ENCODE measurements at regions not wholly inside any gene's neighbourhood (a gene's known extent, or its start where the extent isn't known, plus 50 kb on each side); places are given as distances from the start of the nearest gene placed in this dataset.

GRCh38 chr9:16158093-16158492 lies 605.2 kb downstream of the CCDC171 start:
- no peak for DNase-seq

GRCh38 chr9:16161483-16161882 lies 608.6 kb downstream of the CCDC171 start:
- DNase-seq, result no peak

GRCh38 chr9:16170119-16170518 lies 617.3 kb downstream of the CCDC171 start:
- DNase-seq, result no peak

- DNase-seq, result no peak
These were observed 619.1 kb downstream of the CCDC171 start for GRCh38 chr9:16171911-16172310.

GRCh38 chr9:16172796-16173195 lies 620.0 kb downstream of the CCDC171 start:
- DNase-seq, result no peak

- DNase-seq, result no peak
These were observed 622.1 kb downstream of the CCDC171 start for GRCh38 chr9:16174915-16175314.

- DNase-seq, result no peak
These were observed 622.6 kb downstream of the CCDC171 start for GRCh38 chr9:16175461-16175860.

GRCh38 chr9:16178294-16178693 lies 625.5 kb downstream of the CCDC171 start:
- DNase-seq, result no peak

- no peak for DNase-seq
These were observed 626.7 kb downstream of the CCDC171 start for GRCh38 chr9:16179566-16179965.

- no peak for DNase-seq
These were observed 627.2 kb downstream of the CCDC171 start for GRCh38 chr9:16180091-16180490.

GRCh38 chr9:16180546-16180945 lies 627.7 kb downstream of the CCDC171 start:
- no peak for DNase-seq

GRCh38 chr9:16181539-16181938 lies 628.7 kb downstream of the CCDC171 start:
- no peak for DNase-seq

- no peak for DNase-seq
These were observed 629.9 kb downstream of the CCDC171 start for GRCh38 chr9:16182784-16183183.

- no peak for DNase-seq
These were observed 632.3 kb downstream of the CCDC171 start for GRCh38 chr9:16184964-16185646.

GRCh38 chr9:16191191-16191590 lies 638.3 kb downstream of the CCDC171 start:
- no peak for DNase-seq

GRCh38 chr9:16191691-16192402 lies 639.0 kb downstream of the CCDC171 start:
- peak; percentile 65 for DNase-seq

- no peak for DNase-seq
These were observed 639.7 kb downstream of the CCDC171 start for GRCh38 chr9:16192403-16193017.

- DNase-seq, result no peak
These were observed 640.2 kb downstream of the CCDC171 start for GRCh38 chr9:16193066-16193465.

GRCh38 chr9:16196206-16196605 lies 643.4 kb downstream of the CCDC171 start:
- no peak for DNase-seq

GRCh38 chr9:16197578-16198370 lies 644.9 kb downstream of the CCDC171 start:
- no peak for DNase-seq

- no peak for DNase-seq
These were observed 646.2 kb downstream of the CCDC171 start for GRCh38 chr9:16198996-16199395.

GRCh38 chr9:16202221-16202620 lies 649.4 kb downstream of the CCDC171 start:
- no peak for DNase-seq
